ENCODE measurements at regions not wholly inside any gene's neighbourhood (a gene's known extent, or its start where the extent isn't known, plus 50 kb on each side); places are given as distances from the start of the nearest gene placed in this dataset.

GRCh38 chr11:111088847-111089355, 156.6 kb upstream of the POU2AF2 start:
- no peak for TF ChIP-seq CTCF (IDR thresholded peaks at IDR 0.05)
- no peak for TF ChIP-seq POLR2A (IDR thresholded peaks at IDR 0.05)
